Testis (tissue), 2 donors: ENCODE measurements at regions not wholly inside any gene's neighbourhood (a gene's known extent, or its start where the extent isn't known, plus 50 kb on each side); places are given as distances from the start of the nearest gene placed in this dataset.

Experiments used
- CTCF ChIP-seq, 3 experiments: fragments of 450-650 bp in 2 of 3; fragments of 200-600 bp in 1 of 3; sonication (generic) in 1 of 3; IDR thresholded peaks; one replicate each; pipeline ENCODE4 v1.5.1; 2016 to 2019; ENCODE audit warnings: antibody characterized with exemption in 3 of 3, mild to moderate bottlenecking in 2 of 3, moderate library complexity in 1 of 3
- POLR2A ChIP-seq: fragments of 450-650 bp; IDR thresholded peaks from one replicate; pipeline ENCODE4 v1.6.1; 2017; ENCODE audit warnings: antibody characterized with exemption, mild to moderate bottlenecking, moderate library complexity

- TF ChIP-seq CTCF (IDR thresholded peaks at IDR 0.05) (no peak), POLR2A (no peak)
Observed at GRCh38 chr10:81034383-81034782, 496.7 kb downstream of the SH2D4B start.
